ENCODE measurements at regions not wholly inside any gene's neighbourhood (a gene's known extent, or its start where the extent isn't known, plus 50 kb on each side); places are given as distances from the start of the nearest gene placed in this dataset.

DNA sequence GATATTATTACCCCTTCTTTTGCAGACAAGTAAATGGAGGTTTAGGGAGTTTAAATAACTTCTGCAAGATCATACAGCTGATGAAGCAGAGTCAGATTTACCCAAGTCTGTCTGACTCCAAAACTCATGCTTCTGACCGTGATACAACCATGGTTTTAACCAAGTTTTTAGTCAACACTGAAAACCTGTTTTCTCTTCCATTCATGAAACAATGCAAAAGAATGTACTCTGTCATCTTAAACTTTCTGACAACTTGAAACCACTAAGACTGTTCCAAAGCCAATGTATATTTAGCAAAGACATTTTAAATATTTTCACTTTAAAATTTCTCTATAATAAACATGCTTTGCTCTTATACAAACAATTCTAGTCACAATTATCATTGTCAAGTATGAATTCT is 77.0 kb upstream of the RBMS3 start:
- no peak for DNase-seq

GRCh38 chr3:29207427-29207826 is 73.4 kb upstream of the RBMS3 start:
- no peak for DNase-seq

DNA sequence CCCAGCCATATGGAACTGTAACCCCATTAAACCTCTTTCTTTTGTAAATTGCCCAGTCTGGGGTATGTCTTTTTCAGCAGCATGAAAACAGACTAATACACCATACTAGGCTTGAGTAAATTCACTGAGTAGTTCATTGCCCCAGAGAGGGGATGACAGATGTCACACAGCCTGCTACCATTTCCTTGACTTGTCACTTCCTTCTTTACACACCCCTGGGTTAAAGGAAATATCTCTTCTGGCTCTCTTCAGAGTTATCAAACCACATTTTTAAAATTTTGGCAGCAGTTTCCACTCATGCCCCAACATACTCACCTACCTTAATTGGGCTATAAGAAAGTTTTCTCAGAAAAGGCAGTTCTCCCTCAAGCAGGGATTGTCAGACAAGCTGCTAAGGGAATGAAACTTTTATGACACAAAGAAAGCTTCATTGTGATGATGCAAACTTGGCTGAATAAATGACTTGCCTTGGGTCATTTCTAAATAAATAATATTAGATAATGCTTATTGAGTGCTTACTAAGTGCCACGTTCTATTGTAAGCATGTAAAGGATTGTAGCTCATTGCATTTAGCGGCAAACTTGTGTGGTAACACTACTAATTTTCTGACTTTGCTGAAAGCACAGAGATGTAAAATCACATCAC is 68.0 kb upstream of the RBMS3 start:
- no peak for DNase-seq

GRCh38 chr3:29214009-29214658 is 66.7 kb upstream of the RBMS3 start:
- no peak for DNase-seq

DNA sequence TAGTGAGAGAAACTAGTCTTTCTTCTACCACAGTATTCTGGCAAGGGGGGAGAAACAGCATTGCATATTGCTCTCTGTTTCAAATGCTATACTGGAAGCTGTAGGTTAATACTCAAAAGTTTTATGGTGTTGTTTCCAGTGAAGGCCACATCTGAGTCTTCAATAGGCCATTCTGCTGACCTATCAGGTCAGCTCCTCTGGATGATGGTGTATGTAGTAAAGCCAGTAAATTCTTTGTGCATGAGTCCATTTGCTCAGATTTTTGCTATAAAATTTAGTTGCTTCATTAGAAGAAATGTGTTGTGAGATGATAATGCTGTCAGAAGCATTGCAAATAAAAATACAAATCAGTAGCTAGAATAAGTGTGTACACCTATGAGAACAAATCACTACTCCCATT is 64.9 kb upstream of the RBMS3 start:
- DNase-seq: no peak

DNA sequence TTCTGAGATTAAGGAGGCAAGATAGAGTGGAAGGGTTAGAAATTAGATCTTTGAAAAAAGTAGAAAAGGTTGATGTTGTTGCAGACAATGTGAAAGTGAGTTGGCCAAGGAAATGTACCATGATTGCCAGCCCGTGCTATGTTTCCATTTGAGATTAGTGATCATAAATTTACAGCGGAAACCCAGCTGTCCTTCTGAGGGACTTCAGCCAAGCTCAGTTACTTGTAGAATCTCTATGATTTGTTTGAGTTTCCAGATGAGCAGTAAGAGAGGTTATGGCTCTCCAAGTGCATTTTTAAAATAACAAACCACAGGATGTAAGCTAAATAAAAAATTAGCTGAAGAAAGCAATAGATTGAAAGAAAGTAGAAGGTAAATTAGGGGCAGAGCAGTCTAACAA is 54.2 kb upstream of the RBMS3 start:
- DNase-seq: no peak

GRCh38 chr3:29227307-29227706 is 53.6 kb upstream of the RBMS3 start:
- no peak for DNase-seq

All from DMS 273 treated with DMSO at 0.1 percent for 48 hours (cell line).